OCI-LY7 (cell line): ENCODE measurements at regions not wholly inside any gene's neighbourhood (a gene's known extent, or its start where the extent isn't known, plus 50 kb on each side); places are given as distances from the start of the nearest gene placed in this dataset.

Source experiments
- CTCF ChIP-seq: fragments of 200-600 bp; sonication (generic); conservative IDR thresholded peaks from 2 replicates; pipeline ENCODE4 v1.5.1; 2014; ENCODE audit warnings: mild to moderate bottlenecking, antibody characterized with exemption, low read length, moderate library complexity, mixed read lengths
- EZH2phosphoT487 ChIP-seq: fragments of 200-600 bp; sonication (generic); IDR thresholded peaks from 2 replicates; pipeline ENCODE4 v1.6.1; 2018; ENCODE audit warnings: low read depth, borderline replicate concordance, mild to moderate bottlenecking, mixed run types, antibody characterized with exemption, low read length, moderate library complexity, mixed read lengths

- TF ChIP-seq CTCF = no peak
- TF ChIP-seq EZH2phosphoT487 = no peak
These were observed 395.1 kb upstream of the GNPDA2 start for GRCh38 chr4:45121426-45121975.
